ENCODE measurements at regions not wholly inside any gene's neighbourhood (a gene's known extent, or its start where the extent isn't known, plus 50 kb on each side); places are given as distances from the start of the nearest gene placed in this dataset.
A peak's percentile ranks its signal among the peaks of the same experiment; 100 is the strongest.

DNA sequence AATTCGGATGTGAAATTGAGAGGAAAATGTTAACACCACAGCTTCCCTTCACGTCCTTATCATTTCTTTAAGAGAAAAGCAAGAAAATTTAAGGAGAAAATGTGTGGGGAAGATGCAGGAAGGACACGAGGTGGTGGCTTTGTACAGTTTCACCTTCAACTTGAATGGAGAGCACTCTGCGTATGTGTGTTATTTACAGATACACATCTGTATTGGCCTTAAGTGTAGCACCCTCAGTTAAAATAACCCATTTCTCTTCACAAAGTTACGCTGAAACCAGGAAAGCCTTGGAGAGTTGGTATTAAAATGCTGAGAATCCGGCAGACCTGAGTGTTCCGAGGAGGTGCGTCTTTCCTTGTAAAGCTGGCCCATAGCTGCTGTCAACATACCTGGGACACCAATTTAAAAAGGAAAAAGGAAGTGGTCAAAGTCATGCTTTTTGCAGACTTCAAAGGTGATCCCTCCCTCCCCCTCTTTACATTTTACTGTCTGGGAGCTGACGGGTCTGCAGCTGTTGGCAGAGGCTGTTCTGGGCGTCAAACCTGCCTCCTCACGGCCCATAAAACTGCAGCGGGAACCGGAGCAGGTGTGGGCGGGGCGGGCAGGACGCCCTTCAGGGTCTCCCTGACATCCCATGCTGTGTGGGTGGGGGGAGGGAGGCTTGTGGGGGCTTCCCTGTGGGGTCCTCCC is 61.3 kb upstream of the TBXT start:
- Mint-ChIP-seq H3K27me3 (peaks cover 41% of the 10 kb centered on the region), H3K9me3 (no peaks in the 10 kb centered on the region), H3K4me3 (peak overlapping the region in 1 of 2 donors; percentile 24), H3K27ac (no peak overlapping the region), H3K4me1 (peaks cover 21% of the 10 kb centered on the region)
- ATAC-seq (no peak), DNase-seq (no peak)

- Mint-ChIP-seq H3K9me3 (no peaks in the 10 kb centered on the region), H3K4me1 (peaks cover 21% of the 10 kb centered on the region), H3K27ac (peak overlapping the region in 1 of 2 donors; percentile 27), H3K27me3 (peaks cover 47% of the 10 kb centered on the region), H3K4me3 (no peak overlapping the region)
- ATAC-seq = no peak
- no peak for DNase-seq
Observed at GRCh38 chr6:166228425-166228824, 60.8 kb upstream of the TBXT start.

GRCh38 chr6:166223079-166223478 is 55.4 kb upstream of the TBXT start:
- H3K27ac Mint-ChIP-seq = no peak overlapping the region
- ATAC-seq (no peak), DNase-seq (no peak)
- peaks cover 41% of the 10 kb centered on the region for H3K27me3 Mint-ChIP-seq
- no peak overlapping the region for H3K4me3 Mint-ChIP-seq
- H3K9me3 Mint-ChIP-seq = no peaks in the 10 kb centered on the region
- peaks cover 6% of the 10 kb centered on the region for H3K4me1 Mint-ChIP-seq

DNA sequence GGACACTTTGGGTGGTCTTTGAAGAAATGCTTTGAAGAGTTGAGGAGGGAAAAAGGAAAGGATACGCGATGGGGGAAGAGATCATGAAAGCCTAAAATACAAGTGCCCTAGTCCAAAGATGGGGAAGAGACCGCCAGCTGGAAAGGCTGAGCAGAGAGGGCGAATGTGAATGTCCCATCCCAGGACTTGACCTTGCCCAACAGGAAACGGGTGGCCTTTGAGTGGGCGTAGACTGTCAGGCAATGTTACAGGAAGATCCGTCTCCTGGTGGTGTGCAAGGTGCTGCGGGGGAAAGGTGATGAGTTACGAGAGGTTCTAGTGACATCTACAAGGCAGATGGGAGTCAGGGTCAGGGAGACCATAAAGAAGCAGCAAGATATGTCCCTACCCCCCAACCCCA is 55.0 kb upstream of the TBXT start:
- H3K4me1 Mint-ChIP-seq = peaks cover 6% of the 10 kb centered on the region
- H3K4me3 Mint-ChIP-seq = no peak overlapping the region
- H3K27ac Mint-ChIP-seq = no peak overlapping the region
- DNase-seq = no peak
- no peaks in the 10 kb centered on the region for H3K9me3 Mint-ChIP-seq
- no peak for ATAC-seq
- H3K27me3 Mint-ChIP-seq = peaks cover 37% of the 10 kb centered on the region

DNA sequence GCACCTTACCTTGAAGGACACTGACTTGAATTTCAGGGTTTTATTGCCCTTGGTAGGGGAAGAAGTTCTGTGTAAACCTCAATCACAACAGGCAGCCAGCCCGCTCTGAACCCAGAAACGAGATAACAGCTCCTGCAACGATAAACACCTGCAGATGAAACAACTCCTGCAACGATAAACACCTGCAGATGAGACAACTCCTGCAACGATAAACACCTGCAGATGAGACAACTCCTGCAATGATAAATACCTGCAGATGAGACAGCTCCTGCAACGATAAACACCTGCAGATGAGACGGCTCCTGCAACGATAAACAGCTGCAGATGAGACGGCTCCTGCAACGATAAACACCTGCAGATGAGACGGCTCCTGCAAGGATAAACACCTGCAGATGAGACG is 54.0 kb upstream of the TBXT start:
- Mint-ChIP-seq H3K27me3 (peaks cover 31% of the 10 kb centered on the region), H3K4me1 (peaks cover 6% of the 10 kb centered on the region), H3K4me3 (no peak overlapping the region), H3K27ac (no peak overlapping the region), H3K9me3 (no peaks in the 10 kb centered on the region)
- DNase-seq = no peak
- ATAC-seq = no peak

GRCh38 chr6:166221040-166221439 is 53.4 kb upstream of the TBXT start:
- Mint-ChIP-seq H3K4me3 (no peak overlapping the region), H3K27ac (no peak overlapping the region), H3K27me3 (peaks cover 25% of the 10 kb centered on the region), H3K9me3 (no peaks in the 10 kb centered on the region), H3K4me1 (peaks cover 6% of the 10 kb centered on the region)
- DNase-seq = peak in 1 of 2 donors; percentile 48
- ATAC-seq = peak; percentile 92
